SU-DHL-6 (cell line): ENCODE measurements at regions not wholly inside any gene's neighbourhood (a gene's known extent, or its start where the extent isn't known, plus 50 kb on each side); places are given as distances from the start of the nearest gene placed in this dataset.

ENCODE experiments used
- CTCF ChIP-seq: fragments of 200-600 bp; sonication (generic); IDR thresholded peaks from one replicate; pipeline ENCODE4 v1.5.1; 2017; ENCODE audit warnings: antibody characterized with exemption, mild to moderate bottlenecking, low read length, moderate library complexity; ENCODE audit not compliant: insufficient read depth, poor library complexity, severe bottlenecking
- EZH2phosphoT487 ChIP-seq: fragments of 200-600 bp; sonication (generic), shearing (Covaris generic); conservative IDR thresholded peaks from 2 replicates; pipeline ENCODE4 v1.6.1; 2018; ENCODE audit warnings: mild to moderate bottlenecking, antibody characterized with exemption, low read length, moderate library complexity, mixed read lengths

GRCh38 chr1:62978741-62979140 lies 194.8 kb downstream of the ATG4C start:
- TF ChIP-seq CTCF: no peak
- no peak for TF ChIP-seq EZH2phosphoT487
